Fibroblast of skin of scalp (primary cell): ENCODE measurements at regions not wholly inside any gene's neighbourhood (a gene's known extent, or its start where the extent isn't known, plus 50 kb on each side); places are given as distances from the start of the nearest gene placed in this dataset.

ENCODE experiments used
- DNase-seq: peaks from one replicate; pipeline ENCODE4 v3.0.0-alpha.2; 2013

DNA sequence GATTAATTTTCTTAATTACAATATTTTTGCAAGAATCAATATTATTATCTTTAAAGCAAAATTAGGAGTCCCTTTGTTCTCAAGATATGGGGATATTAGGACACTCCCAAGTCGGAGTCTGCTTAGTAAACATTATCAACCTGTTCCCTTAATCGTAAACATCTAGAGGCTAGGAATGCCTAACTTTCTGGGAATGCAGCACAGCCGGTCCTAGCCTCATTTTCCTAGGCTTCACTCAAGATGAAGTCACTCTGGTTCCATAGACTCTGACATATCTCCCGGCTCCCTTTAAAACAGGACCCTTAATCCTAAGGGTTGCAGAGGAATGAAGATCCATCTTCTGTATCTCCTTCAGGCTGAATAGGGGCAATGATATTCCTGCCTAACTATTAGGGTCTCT, 367.6 kb downstream of the GPM6A start:
- no peak for DNase-seq

DNA sequence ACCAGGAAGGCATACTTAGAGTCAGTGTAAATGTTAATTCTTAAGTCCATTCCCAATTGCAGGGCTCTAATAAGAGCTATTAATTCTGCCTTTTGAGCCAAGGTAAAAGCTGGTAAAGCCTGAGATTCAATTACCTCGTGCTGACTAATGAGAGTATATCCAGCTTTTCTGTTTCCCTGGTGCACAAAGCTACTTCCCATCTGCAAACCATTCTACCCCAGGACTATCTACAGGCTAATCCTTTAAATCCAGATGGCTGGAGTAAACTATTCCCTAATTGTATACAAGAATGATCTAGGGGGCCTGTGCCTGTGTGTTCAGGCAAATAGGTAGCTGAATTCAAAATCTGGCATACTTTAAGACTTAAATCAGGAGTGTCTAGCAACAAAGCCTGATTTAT, 365.0 kb downstream of the GPM6A start:
- no peak for DNase-seq

DNA sequence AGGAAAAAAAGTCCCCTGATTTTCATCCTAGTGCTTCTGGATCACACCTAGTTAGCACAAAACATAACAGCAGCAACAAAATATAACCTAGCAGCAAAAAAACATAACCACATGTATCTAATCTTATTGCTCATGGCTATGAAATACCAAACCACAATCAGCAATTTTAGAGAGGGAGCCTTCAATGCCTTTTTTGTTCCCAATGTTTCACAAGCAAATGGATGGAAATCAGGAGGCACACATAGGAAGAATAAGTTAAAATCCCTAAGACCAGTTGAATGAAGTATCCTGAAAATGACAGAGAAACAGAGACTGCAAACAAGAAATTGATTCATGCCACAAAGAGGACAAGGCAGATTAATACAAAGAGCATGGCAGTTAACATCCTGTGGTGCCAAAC, 361.6 kb downstream of the GPM6A start:
- no peak for DNase-seq

DNA sequence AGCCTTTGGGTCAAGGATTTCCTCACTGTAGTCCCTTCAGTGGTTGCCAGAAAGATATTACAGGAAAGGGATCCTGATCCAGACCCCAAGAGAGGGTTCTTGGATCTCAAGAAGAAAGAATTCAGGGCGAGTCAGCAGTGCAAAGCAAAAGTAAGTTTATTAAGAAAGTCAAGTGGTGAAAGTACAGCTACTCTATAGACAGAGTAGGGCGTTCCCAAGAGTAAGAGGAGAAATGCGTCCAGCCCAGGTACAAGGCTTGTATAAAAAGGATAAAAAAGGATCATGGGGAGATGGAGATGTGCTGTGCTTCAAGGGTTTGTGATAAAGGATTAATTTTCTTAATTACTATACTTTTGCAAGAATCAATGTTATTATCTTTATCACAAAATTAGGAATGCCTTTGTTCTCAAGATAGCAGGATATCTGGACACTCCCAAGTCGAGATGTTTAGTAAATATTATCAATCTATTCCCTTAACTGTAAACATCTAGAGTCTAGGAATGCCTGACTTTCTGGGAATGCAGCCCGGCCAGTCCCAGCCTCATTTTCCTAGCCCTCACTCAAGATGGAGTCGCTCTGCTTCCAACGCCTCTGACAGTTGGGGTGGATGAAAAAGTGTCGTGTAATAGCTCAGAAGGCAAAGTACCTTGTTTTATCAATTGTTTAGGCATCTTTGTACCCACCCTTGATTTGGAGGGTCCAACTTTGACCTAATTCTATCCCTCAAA, 360.7 kb downstream of the GPM6A start:
- DNase-seq = no peak

DNA sequence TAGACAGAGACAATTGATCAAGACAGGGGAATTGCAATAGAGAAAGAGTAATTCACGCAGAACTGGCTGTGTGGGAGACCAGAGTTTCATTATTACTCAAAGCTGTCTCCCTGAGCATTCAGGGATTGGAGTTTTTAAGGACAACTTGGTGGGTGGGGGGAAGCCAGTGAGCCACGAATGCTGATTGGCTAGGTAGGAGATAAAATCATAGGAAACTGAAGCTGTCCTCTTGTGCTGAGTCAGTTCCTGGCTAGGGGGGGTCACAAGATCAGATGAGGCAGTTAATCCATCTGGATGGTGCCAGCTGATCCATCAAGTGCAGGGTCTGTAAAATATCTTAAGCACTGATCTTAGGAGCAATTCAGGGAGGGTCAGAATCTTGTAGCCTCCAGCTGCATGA, 358.6 kb downstream of the GPM6A start:
- no peak for DNase-seq

DNA sequence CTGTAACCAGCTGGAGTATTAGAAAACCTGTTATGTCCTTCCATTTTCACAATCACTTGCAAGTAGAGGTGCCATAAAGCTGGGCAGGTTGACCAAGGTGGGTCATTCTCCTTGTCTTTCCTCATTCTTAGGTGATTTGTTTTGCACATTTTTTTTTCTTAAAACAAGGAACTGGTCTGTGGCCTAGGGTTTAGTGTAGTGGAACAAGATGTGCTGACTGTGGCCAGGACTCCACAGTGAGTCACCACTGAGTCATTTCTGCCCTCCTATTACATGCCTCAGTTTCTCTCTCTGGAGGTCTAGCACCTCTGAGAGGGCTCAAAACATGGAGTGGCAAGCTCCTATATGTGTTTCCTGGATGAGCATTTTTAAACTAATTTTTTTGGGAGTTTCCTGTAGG, 355.9 kb downstream of the GPM6A start:
- no peak for DNase-seq

DNA sequence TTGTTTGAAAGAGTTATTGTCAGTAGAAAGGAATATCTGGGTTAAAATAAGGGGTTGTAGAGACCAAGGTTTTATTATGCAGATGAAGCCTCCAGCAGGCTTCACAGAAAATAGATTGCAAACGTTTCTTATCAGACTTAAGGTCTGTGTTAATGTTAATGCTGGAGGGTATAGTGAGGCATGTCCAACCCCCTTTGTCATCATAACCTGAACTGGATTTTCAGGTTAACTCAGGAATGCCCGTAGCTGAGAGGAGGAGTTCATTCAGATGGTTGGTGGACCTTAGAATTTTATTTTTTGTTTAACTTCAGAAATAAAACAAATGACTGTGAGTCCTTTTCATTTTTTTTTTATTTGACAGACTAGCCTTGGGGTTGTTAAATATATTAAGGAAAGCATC, 354.1 kb downstream of the GPM6A start:
- DNase-seq = no peak

DNA sequence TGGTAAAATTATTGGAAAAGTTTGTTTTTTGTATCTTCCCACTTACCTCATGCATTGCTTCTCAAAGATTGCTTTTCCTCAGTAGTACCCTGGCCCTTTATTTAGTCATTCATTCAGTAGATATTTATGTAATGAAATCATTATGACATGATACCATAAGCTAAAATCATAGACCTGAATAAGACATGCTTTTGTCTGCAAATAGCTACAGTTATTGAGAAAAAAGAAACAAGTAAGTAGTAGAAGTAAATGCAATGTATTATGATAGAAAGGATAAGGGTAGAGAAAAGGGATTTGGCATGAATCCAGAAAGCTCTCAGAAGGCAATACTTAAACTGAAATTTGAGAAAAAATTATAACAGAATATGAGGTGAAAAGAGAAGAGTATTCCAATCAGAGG, 352.5 kb downstream of the GPM6A start:
- DNase-seq = peak; percentile 16

DNA sequence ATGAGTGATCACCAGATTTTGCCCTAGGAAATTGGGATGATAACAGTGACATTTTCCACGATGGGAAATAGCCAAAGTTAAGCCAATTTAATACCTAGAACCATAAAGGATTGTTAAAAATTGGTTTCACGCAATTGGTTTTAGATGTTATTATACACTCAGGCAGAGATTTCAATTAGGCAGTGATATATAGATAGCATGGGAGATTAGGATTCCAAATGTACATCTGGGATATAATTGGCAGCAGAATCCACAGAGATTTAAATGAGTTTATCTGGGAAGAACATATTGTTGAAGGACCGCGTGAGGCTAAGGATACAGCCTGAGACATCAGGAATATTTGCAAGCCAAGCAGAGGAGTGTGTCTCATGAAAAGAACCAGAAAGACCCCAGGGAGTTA, 351.6 kb downstream of the GPM6A start:
- DNase-seq = no peak

DNA sequence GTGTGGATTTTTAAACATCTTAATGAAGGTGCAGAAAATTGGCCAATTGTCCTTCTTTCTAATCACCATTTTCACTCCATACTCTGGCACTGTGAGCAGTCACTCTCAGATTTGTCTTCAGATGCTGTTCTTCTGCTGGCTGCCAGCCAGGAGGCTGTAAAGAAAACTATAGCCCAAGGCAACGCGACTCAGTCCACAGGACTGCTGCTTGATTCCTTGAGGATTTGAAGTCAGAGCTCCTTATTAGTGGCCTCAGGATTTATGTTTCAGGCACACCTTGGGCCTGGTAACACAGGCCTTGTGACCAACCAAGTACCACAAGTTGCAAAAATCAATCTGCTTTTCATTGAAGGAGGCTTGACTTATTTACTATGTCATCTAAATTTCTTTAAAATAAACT, 342.6 kb downstream of the GPM6A start:
- peak; percentile 61 for DNase-seq

DNA sequence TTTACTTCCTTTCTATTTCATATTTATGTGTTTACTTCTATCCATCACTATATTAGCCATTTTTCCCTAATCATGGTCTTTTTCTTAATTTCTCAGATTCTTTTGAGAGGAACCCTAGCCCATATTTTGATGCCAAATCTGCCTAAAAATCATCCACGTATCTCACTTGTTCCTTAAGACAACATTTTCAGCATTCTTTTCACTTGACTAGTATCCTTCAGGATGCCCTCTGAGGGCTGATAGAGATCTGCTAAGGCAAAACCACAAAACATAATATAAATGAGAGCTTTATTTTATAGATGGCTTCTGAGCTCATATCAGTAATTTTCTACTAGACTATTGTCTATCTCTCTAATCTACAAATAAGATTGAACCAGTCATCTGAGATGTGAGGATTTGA, 341.9 kb downstream of the GPM6A start:
- DNase-seq = peak; percentile 64

DNA sequence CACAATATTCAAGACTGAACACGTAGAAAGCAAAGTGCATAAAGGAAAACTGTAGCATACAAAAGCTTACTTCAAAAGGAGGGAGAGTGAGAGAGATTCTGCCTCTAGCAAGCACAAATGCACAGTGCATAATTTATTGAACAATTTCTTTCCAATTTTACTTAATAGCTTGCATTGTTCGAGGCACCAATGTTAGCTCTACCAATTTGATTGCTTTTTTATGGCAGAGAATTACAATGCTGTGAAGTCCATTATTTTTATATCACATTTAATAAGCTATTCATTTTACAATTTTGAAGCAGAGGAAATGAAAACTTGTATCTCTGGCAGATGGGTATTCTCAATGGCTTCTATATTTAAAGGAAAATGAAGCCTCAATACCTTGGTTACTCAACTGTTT, 331.7 kb downstream of the GPM6A start:
- no peak for DNase-seq

DNA sequence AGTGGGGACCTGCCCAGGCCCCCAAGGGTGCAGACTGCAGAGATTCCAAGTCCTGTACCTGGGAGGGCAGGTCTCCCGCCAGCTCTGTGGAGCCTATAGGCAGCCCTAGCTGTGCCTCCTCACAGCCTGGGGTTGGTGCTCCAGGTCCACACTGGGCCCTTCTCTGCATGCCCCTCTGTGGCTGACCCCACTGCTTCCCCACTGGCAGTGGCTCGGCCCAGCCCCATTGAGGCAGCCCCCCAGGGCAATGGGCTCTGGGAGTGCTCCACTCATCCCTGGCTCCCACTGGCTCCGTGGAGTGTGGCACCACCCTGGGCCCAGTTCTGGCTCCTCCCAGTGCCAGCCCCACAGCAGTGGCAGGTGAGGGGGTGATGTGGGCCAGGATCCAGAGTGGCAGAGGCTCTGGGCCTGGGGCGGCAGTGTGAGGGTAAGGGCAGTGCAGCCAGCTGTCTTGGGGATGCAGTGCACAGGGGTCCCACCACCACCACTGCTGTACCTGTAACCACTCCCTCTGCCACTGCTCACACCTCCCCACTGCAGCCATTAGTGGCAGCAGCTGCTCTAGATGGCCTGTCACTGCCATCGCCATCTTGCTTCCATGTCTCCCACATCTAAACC, 312.2 kb downstream of the GPM6A start:
- DNase-seq = no peak

DNA sequence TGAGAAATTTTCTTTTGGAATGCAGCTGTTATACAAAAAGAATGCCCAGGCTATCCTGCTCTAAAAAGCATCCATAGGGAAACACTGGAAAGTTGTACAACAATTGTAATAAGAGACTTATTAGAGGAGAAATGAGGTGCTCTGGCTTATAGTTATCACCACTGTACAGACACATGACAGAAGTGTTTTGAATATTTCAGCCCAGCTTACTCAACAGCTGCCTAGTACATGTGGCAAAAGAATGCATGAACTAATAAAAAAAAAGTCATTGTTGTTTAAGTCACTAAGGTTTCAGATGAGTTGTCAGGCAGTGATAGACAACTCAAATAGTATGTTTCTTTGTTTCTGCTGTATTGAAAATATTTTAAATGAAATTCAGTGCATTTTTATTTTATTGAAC, 307.7 kb downstream of the GPM6A start:
- DNase-seq = peak; percentile 20

DNA sequence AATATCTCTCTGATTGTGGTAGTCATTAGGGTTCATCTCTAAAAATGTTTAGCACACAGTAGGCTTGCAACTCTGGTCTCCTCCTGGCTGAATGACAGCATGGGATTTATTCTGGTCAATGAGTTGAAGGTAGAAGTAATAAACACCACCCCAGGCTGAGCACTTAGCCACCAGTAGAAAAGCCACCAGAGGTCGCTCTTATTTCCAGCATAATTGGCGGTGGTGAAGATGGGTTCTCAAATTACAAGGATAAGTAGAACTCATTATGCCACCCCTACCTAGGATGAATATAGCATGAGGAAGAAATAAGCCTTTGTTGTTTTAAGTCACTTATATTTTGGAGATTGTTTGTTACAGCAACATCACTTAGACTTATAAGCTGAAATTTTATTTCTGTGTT, 302.7 kb downstream of the GPM6A start:
- no peak for DNase-seq

DNA sequence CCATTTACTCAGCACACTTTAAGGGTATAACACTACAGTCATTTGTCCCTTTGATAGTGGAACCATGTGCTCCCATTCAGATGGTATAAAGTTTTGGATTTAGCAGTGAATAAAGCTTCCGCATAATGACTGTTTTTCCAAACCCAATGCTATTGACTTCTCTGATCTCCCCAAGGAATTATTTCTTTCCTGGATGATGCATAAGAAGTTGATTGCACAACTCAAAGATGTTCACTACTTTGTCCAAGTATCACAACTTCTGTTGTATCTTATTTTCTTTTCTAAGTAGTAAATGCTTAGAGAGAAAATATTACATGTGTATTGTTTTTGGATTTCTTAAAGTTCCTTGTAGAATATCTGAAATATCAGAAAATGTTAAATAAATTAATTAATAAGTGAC, 300.2 kb downstream of the GPM6A start:
- no peak for DNase-seq

DNA sequence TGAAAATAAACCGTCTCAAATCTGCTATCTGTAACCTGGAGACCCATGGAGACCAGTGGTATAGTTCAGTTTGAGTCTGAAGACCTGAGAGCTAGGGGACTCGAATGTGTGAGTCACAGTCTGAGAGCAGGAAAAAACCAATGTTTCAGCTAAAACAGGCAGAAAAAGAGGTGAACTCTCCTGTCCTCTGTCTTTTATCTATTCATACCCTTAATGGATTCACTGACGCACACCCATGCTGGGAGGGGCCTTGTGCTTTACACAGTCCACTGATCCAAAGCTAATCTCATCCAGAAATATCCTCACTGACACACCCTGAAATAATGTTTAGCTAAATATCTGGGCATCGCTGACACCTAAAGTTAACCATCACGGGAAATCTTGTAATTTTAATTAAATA, 297.9 kb downstream of the GPM6A start:
- DNase-seq = no peak

DNA sequence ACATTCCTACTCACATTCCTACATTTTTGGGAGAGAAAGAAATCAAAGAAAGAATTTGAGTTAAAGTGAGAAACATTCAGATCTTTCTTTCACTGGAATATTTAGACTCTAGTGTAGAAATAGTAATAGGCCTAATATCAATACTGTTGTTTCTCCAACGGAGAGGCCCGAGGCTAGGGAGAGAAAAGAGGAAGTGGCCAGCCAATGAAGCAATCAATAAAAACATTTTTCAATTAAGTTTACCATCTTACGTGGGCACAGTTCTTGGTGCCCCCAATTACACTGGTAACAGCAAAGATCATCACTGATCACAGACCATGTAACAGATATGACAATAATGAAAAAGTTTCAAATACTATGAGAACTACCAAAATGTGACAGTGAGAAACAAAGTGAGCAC, 281.4 kb downstream of the GPM6A start:
- DNase-seq = peak; percentile 40

DNA sequence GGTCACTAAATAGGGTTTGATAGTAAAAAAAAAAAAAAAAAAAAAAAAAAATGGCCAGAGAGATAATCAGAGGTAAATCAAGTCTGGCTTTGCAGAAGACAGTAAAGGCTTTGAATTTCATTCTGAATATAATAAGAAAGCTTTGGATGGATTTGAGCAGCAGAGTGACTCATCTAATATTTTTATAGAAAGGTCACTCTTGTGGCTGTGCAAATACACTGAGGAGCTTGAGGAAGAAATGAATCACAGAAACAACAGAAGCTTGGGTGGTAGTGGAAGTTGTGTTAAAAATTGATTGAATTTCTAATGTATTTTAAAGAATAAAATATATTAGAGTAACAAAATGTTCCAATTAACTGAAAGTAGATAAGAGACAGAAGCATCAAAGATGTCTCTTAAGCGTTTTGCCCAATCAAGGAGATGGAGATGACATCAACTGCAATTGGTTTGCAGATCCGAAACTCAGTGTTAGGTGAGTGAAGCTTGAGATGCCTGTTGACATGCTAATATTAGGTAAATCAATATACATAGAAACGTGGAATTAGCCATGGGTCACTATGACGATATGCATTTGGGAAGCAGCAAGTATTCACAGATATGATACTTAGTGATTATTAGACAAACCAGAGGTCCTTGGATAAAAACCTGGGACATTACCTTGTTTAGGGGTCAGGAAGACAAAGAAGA, 280.5 kb downstream of the GPM6A start:
- peak; percentile 82 for DNase-seq

DNA sequence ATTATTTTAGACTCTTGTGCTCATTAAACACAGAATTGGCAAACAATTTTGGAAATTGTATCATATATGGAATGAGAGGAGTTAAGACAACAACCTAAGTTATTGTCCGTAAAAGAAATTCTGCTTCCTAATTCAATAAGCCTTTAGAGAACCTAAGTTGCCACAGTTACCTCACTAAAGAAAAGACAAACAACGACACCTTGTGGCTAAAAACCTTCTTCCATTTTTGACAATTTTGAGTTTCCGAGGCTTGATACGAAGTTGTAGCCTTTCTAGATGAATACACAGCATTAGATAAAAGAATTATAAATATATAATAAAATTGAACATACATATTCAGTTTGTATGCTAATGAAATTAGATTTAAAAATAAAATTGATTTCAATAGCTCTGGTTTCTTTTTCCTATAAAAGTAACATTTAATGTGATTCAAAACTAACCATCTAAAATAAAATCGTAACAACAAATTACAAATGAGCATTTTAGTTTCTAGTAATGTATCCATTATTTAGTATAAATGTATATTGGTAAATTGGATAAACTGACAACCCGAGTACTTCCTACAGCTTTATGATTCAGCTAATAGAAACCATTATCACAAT, 275.1 kb downstream of the GPM6A start:
- peak; percentile 75 for DNase-seq

DNA sequence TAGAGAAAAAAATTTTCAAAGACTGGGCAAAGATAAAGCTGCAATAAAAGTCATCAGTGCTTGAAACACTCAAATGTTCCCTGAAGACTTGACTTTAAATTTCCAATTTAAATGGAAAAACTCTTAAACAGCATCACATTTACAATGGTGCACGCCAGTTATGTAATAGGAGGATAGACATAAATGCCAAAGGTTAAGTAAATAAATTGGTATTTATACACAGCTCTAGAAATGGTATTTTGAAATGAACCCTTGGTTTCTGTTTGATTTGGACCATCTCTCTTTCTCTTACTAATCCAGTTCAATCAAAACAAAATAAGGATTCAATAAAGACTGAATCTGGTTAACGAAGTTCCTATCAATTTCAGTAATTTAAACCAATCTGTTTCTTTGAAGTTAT, 272.6 kb downstream of the GPM6A start:
- no peak for DNase-seq

DNA sequence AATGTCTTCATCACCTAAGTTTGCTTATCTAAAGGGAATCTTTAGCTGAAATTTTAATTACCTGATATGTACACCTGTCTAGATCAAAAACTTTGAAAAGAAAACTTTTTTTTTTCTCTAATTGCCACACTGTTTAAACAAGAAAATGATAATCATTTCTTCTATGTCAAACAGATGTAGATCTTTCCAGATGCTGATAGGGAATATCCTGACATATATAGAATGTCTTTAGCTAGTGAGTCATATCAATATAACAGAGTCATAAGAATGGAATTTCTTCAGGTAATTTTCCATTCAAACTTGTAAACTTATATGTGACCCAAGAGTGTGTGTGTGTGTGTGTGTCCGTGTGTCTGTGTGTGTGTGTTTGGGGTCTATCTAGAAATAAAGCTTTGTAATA, 271.9 kb downstream of the GPM6A start:
- DNase-seq = no peak

DNA sequence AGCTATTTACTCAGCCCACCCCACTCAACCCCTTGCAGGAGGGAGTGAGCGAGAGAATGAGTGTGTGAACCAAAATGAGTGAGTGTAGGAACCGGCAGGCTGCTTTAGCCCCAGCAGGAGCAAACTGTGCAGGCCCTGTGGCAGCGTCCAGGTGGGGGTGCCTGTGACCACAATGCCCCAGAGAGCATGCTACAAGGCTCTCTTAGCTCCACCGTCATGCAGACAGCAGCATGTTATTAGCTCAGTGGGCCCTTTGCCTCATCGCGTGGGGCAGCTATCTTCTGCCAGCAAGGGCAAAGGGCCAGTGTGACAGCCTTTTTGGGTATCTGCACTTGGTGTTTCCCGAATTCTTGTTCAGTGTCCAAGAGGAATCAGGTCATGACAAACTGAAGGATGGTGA, 271.3 kb downstream of the GPM6A start:
- DNase-seq = no peak

DNA sequence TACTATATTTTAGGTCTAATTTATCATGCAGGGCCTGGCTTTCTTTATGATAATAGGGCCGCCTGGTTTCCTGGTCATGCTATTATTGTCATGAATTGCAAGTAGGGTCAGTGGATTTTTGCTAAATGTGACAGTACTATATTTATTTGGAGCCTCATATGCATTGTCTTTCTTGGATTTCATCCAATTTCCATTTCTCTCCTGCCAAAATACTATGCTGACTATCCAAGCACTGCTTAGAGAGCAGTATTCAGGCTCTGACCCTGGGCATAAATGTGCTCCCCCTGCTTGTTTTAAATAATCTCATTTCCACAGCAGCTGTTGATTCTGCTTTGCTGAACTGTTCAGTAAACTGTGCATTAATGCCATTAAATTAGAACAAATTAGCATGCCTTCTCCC, 269.3 kb downstream of the GPM6A start:
- DNase-seq = peak; percentile 31
